ENCODE measurements at regions not wholly inside any gene's neighbourhood (a gene's known extent, or its start where the extent isn't known, plus 50 kb on each side); places are given as distances from the start of the nearest gene placed in this dataset.

DNA sequence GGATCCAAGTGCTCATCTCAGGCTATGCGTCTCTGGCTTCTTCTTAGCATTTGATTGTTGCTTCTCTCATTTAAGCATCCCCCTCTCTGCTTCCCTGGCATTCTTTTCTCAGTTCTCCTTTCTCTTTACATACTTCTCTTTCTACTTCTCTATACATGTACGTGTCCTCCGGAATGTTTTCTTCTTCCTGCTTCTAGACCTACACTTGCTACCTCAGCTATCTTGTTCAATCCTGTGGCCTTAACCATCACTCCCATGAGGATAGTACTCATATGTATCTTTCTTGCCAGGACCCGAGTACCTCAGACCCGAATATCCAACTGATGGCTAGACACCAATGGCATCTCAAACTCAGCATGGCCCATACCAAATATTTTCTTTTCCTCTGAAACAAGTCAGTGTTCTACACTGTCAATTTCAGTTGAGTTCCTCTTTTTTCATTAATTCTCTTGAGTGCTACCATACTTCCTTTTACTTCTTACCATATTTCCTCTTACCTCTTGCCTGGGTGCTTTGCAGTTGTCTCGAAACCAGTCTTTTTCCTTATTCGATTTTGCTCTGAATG is 115.1 kb upstream of the SLC38A2 start:
- H3K9me2 ChIP-seq (ENCODE audit: insufficient read depth), result peaks cover 3% of the 10 kb centered on the region; the same call in 1 of the 2 replicates
- no peaks in the 10 kb centered on the region for H4K20me1 ChIP-seq (ENCODE audit: insufficient read depth)
- TF ChIP-seq MAX (IDR thresholded peaks at IDR 0.05) (no peak), ZNF274 (IDR thresholded peaks at IDR 0.05; ENCODE audit: low read depth, low read length) (no peak), SP1 (IDR thresholded peaks at IDR 0.05; ENCODE audit: low read depth) (no peak), JUND (IDR thresholded peaks at IDR 0.05) (no peak), EZH2 (IDR thresholded peaks at IDR 0.05) (no peak), ATF3 (IDR thresholded peaks at IDR 0.05) (no peak), EZH2phosphoT487 (IDR thresholded peaks at IDR 0.05; ENCODE audit: borderline replicate concordance) (no peak), CTCF (IDR thresholded peaks at IDR 0.05 in 2 of 3, conservative IDR thresholded peaks at IDR 0.05 in 1 of 3; ENCODE audit: borderline replicate concordance in 1 of 3, insufficient read depth in 1 of 3, low read depth in 2 of 3, low read length in 2 of 3) (no peak), EGR1 (IDR thresholded peaks at IDR 0.05; ENCODE audit: low read depth) (no peak), YY1 (IDR thresholded peaks at IDR 0.05; ENCODE audit: extremely low read depth, insufficient replicate concordance, low read depth, low read length) (no peak), SRF (IDR thresholded peaks at IDR 0.05; ENCODE audit: low read depth) (no peak), CEBPB (IDR thresholded peaks at IDR 0.05; ENCODE audit: low read depth) (no peak), POLR2A (IDR thresholded peaks at IDR 0.05; ENCODE audit: borderline replicate concordance, extremely low read depth, insufficient read depth, insufficient read length) (no peak), ZFX (IDR thresholded peaks at IDR 0.05) (no peak), CBX3 (IDR thresholded peaks at IDR 0.05; ENCODE audit: low read depth) (no peak)
- TF ChIP-seq, protein P1, sequence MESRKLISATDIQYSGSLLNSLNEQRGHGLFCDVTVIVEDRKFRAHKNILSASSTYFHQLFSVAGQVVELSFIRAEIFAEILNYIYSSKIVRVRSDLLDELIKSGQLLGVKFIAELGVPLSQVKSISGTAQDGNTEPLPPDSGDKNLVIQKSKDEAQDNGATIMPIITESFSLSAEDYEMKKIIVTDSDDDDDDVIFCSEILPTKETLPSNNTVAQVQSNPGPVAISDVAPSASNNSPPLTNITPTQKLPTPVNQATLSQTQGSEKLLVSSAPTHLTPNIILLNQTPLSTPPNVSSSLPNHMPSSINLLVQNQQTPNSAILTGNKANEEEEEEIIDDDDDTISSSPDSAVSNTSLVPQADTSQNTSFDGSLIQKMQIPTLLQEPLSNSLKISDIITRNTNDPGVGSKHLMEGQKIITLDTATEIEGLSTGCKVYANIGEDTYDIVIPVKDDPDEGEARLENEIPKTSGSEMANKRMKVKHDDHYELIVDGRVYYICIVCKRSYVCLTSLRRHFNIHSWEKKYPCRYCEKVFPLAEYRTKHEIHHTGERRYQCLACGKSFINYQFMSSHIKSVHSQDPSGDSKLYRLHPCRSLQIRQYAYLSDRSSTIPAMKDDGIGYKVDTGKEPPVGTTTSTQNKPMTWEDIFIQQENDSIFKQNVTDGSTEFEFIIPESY (IDR thresholded peaks at IDR 0.05; ENCODE audit: extremely low read depth, insufficient replicate concordance, low read length), result no peak
- TF ChIP-seq, protein P2, sequence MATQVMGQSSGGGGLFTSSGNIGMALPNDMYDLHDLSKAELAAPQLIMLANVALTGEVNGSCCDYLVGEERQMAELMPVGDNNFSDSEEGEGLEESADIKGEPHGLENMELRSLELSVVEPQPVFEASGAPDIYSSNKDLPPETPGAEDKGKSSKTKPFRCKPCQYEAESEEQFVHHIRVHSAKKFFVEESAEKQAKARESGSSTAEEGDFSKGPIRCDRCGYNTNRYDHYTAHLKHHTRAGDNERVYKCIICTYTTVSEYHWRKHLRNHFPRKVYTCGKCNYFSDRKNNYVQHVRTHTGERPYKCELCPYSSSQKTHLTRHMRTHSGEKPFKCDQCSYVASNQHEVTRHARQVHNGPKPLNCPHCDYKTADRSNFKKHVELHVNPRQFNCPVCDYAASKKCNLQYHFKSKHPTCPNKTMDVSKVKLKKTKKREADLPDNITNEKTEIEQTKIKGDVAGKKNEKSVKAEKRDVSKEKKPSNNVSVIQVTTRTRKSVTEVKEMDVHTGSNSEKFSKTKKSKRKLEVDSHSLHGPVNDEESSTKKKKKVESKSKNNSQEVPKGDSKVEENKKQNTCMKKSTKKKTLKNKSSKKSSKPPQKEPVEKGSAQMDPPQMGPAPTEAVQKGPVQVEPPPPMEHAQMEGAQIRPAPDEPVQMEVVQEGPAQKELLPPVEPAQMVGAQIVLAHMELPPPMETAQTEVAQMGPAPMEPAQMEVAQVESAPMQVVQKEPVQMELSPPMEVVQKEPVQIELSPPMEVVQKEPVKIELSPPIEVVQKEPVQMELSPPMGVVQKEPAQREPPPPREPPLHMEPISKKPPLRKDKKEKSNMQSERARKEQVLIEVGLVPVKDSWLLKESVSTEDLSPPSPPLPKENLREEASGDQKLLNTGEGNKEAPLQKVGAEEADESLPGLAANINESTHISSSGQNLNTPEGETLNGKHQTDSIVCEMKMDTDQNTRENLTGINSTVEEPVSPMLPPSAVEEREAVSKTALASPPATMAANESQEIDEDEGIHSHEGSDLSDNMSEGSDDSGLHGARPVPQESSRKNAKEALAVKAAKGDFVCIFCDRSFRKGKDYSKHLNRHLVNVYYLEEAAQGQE (IDR thresholded peaks at IDR 0.05; ENCODE audit: low read depth), result no peak
- POLR2A ChIA-PET, result no interaction called here
- intact Hi-C loops (cut with micrococcal nuclease), result no loop called here
- no peaks in the 10 kb centered on the region; the same call in 1 of the 2 replicates for H3K79me2 ChIP-seq (ENCODE audit: insufficient read depth, low read length)
- no peak overlapping the region for H3K9ac ChIP-seq (ENCODE audit: low read length)
- no peaks in the 10 kb centered on the region for H3K36me3 ChIP-seq (ENCODE audit: control insufficient read depth in 1 of 2, insufficient read depth in 2 of 2, low read length in 2 of 2)
- no peak overlapping the region for H3K27ac ChIP-seq (ENCODE audit: low read depth, low read length)
- ATAC-seq, result no peak
- H3K4me1 ChIP-seq (ENCODE audit: control insufficient read depth in 1 of 2, insufficient read depth in 2 of 2, low read length in 2 of 2), result peaks cover 58 to 79% of the 10 kb centered on the region in 2 experiments
- H3K4me2 ChIP-seq (ENCODE audit: low read length), result no peak overlapping the region
- CTCF ChIA-PET, result no interaction called here
- RAD21 ChIA-PET (ENCODE audit: low non-redundant PET in 1 of 2, low total read pairs in 2 of 2, uncharacterized antibody in 2 of 2, unreplicated experiment in 2 of 2), result interaction anchor here in 1 of 2 experiments (0.7 kb wide), 1 partner anchor 176 kb away, joined by 4 read pairs; no protein-coding TSS in a partner anchor
- no peaks in the 10 kb centered on the region for H3K9me3 ChIP-seq (ENCODE audit: control insufficient read depth in 1 of 2, insufficient read depth in 1 of 2, low read depth in 1 of 2, low read length in 2 of 2)
- no TSS peak for BruUV-seq (replicated peaks)
- DNase-seq (ENCODE audit: low read depth, low spot score), result no peak
- no peaks in the 10 kb centered on the region for H3K27me3 ChIP-seq (ENCODE audit: insufficient read depth, low read length)
- no peak overlapping the region for H2AFZ ChIP-seq (ENCODE audit: low read depth, low read length, poor library complexity, severe bottlenecking)
- H3K4me3 ChIP-seq (replicated peaks in 1 of 2; ENCODE audit: low read depth in 1 of 2, low read length in 2 of 2), result no peak overlapping the region

All from HCT116 (cell line).